GM18505 (cell line): ENCODE measurements at regions not wholly inside any gene's neighbourhood (a gene's known extent, or its start where the extent isn't known, plus 50 kb on each side); places are given as distances from the start of the nearest gene placed in this dataset.

Experiments
- ATAC-seq: cut with Tn5 transposase; IDR thresholded peaks from one replicate; pipeline ENCODE4 v1.9.1; 2021; ENCODE audit not compliant: unreplicated experiment
- POLR2A ChIP-seq: IDR thresholded peaks from 4 replicates; pipeline ENCODE4 v1.6.1; 2011; ENCODE audit warnings: borderline replicate concordance; ENCODE audit not compliant: insufficient read depth, insufficient read length; ENCODE audit errors: extremely low read depth

DNA sequence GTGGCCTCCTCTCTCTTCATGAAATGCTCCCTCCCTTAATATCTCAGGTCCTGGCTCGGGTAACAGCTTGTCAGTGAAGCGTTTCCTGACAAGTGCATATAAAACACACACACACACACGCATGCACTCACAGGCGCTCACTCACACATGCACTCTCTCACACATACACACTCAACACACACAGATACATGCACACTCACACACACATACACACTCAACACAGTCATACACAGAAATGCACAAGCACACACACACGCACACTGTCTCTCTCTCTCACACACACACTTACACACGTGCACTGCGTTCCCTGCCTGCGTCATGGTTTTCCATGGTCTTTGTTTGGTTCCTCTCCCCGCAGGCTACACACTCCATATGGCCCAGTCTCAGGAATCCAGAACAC, 344.1 kb downstream of the UQCRFS1 start:
- no peak for ATAC-seq
- no peak for TF ChIP-seq POLR2A

DNA sequence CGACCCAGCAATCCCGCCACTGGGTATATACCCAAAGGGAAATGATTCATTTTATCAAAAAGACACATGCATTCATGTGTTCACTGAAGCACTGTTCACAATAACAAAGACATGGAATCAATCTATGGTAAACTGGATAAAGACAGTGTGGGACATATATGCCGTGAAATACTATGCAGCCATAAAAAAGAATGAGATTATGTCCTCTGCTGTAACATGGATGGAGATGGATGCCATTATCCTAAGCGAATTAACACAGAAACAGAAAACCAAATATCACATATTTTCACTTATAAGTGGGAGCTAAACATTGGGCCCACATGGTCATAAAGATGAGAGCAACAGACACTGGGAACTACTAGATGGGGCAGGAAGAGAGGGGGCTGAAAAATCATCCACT, 345.0 kb downstream of the UQCRFS1 start:
- no peak for ATAC-seq

DNA sequence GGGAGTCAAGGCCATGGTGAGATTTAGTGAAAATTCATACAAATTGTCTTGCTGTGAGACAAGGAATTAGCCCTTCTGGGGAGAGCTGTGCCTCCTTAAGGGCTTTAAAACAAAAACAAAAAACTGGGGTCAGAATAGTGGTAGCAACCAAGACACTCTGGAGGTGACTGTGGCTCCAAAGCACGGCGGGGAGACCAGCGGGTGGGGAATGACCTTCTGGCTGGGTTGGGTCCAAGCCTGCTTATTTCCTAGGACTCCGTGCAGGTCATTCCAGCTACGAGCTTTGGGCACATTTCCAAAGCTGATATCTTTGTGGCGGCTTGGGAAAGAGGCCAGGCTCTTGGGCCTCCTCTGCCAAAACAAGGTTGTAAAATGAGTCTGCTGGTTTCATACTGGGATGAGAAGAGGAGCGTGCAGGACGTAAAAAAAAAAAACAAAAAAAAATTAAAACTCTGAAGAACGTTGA, 348.3 kb downstream of the UQCRFS1 start:
- no peak for ATAC-seq
- no peak for TF ChIP-seq POLR2A

More for the DNA sequence above, 345.0 kb downstream of the UQCRFS1 start:
- TF ChIP-seq POLR2A: no peak

DNA sequence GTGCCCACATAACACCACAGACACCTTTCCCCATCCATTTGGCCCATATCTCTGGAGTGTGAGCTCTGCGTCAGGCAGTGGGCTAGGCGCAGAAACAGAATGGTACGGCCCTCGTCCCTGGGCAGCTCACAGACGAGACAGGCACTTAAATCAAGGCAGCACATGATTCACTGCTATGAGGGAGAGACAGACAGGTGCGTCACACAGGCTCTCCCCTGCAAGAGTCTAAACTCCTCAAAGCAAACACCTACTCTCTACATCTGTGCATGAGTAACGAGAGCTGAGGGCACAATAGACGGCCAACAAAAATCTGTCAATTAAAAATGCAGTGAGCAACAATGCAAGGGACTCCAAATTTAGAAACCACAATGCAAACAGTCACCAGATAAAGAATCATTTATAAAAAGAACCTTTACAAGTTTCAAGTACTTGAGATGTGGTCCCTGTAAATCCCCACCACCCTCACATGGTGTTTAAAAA, 348.9 kb downstream of the UQCRFS1 start:
- TF ChIP-seq POLR2A: no peak
- ATAC-seq: no peak

DNA sequence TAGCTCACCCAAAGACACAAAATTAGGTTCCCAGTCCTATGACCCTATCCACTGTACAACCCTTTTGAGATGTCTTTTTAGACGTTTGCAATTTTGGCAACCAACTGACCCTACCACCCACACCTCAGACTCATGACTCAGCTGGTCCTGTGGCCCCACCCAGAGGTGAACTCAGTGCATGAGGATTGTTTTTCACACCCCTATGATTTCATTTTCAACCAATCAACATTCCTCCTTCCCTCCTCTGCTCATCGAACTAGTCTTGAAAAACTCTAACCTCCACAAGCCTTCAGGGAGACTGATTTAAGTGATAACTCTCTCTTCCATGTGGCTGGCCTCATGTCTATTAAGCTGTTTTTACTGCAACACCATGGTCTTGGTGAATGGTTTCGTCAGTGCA, 350.7 kb downstream of the UQCRFS1 start:
- no peak for TF ChIP-seq POLR2A
- ATAC-seq: no peak

DNA sequence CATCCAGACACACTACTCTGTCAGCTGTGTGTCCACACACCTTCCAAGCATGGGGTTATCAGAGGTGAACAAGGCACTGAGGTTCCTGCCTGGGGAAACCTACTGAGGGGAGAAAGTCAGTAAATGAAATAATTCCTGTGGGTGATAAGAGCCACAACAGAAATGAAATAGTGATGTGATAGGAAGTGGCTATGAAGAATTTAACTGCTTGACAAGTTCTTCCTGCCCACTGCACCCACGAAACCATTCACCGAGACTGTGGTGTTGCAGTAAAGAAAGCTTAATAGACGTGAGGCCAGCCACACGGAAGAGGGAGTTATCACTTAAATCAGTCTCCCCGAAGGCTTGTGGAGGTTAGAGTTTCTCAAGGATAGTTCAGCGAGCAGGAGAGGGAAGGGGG, 353.1 kb downstream of the UQCRFS1 start:
- no peak for TF ChIP-seq POLR2A
- ATAC-seq: no peak

DNA sequence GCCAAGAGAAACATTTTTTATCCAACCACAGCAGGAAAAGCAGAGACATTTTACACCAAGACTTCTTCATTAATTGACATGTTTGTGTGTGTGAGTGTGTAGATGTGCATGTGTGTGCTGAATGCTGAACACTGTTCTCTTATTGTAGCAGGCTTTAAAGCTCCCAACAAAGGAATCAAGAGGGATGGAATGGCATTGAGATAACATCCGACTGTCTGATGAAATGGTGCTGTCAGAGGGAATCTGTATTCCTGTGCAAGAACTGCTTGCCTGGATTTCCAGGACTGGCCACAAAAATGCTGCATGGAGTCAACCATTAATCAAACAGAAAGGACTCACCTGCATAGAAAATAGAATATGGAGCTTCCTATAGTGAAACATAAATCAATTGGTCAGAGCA, 354.0 kb downstream of the UQCRFS1 start:
- no peak for TF ChIP-seq POLR2A
- ATAC-seq: no peak

DNA sequence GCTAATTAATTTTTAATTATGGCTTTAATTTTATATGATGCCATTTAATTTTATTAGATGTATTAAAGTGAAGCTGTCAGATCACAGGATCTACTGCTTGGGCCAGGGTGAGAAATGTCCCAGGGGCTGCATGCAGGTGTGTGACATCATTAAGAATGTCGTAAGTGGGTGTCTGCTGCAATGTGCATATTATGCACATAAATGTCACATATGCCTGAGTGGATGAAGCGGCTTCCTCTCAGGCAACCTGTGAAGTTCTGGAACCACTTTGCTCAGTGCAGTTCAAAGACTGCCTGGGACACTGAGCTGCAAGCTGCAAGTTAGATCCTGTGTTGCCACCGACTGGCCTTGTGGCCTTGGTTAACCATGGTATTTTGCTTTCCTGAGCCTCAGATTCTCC, 355.0 kb downstream of the UQCRFS1 start:
- ATAC-seq: no peak
- TF ChIP-seq POLR2A: no peak

DNA sequence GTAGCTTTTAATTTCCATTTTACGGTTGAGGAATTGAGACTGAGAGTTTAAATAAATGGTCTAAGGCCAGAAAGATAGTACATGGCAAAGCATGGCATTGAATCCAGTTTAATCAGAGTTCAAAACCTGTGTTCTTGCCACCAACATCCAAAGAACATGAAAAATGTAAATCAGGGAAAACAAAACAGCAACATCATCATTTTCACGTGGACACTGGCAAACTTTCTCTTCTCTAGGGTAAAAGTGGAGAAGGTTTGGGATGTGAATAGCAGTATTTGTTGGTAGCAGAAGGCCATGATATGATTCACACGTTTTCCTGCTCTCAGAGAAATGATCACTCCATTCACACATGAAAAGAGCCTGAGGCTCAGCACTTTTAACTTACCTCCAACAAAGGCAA, 357.7 kb downstream of the UQCRFS1 start:
- no peak for ATAC-seq
- TF ChIP-seq POLR2A: no peak

DNA sequence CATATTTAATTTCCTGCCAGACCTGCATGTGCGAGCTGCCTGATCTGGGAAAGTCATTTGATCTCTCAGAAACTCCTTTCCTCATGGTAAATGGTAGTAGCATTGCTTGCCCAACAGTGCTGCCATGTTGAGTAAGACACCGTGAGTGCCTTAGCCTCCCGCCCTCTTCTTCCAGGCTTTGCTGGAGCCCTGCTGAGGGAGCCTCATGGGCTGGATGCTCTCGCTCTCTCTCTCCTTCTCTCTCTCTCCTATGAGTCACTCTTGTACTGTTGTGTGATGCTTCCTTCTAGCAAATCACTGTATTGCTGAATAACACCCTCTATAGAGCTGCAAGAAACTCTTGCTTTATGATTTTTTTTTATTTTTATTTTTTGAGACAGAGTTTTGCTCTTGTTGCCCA, 365.5 kb downstream of the UQCRFS1 start:
- no peak for TF ChIP-seq POLR2A
- ATAC-seq: no peak

DNA sequence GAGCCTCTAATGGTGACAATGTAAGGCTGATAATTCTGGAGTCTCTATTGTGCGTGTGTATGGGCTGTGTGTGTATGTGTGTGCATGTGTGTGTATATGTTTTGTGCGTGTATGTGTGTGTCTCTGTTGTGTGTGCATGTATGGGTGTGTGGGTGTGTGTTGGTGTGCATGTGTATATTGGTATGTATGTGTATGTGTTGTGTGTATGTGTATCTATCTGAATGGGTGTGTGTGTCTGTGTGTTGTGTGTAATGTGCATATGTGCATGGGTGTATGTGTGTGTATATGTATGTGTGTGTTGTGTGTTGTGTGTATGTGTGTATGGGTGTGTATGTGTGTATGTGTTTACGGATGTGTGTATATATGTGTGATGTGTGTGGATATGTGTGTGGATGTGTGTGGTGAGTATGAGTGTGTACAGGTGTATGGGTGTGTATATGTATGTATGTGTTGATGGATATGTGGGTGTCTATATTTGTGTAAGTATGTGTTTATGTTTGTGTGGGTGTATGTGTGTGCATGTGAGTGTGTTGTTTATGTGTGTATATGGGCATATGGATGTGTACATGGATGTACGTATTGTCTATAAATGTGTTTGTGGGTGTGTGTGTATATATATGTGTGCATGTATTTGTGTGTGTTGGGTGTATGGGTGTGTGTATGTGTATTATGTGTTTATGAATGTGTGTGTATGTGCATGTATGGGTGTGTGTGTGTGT, 366.7 kb downstream of the UQCRFS1 start:
- TF ChIP-seq POLR2A: no peak
- ATAC-seq: no peak

DNA sequence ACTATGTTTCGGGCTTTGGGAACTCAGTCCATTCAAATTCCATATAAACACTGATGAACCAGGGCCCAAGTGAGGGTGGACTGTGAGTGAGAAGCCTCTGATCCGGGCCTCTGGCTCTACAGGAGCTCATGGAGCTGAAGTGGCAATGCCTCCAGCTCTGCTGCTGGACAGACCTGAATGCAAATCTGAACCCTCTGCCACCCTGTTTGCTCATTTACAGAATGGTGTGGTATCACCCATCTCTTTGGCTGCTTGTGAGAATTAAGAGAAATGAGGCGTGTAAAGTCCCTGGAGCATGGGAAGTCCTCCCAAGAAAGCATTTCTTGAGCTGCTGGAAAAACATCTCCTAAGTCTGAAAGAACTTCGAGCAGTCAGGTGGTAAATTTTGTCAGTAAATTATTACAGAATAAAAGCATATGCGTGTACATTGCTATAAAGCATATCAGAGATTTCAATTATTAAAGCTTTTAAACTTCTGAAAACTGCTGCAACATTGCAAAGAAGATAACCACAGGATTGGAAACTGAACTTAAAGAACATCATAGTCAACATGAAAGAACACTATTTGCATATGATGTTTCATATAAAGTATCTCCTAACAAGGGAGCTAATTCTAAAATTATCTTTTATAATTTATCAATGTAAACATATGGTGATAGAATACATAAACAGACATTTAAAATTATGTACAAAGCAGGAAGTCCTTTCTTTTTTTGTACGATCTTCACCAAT, 369.0 kb downstream of the UQCRFS1 start:
- no peak for ATAC-seq
- TF ChIP-seq POLR2A: no peak

DNA sequence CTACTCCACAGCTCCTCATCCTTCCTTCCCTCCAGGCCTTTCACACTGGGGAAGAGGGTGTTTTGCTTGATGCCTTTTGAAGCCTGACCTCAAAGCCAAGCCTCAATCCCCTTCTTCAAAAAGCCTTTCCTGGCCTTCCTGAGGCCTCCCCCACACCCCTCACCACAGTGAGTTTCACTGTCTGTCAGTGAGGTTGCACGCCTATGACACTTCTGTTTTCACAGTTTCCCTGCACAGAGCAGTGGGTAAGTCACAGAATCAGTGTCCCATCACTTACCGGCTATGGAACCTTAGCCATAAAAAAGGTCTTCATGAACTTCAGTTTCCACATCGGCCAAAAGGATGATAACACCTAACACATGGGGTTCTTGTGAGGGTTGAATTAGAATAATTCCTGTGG, 371.4 kb downstream of the UQCRFS1 start:
- no peak for TF ChIP-seq POLR2A

DNA sequence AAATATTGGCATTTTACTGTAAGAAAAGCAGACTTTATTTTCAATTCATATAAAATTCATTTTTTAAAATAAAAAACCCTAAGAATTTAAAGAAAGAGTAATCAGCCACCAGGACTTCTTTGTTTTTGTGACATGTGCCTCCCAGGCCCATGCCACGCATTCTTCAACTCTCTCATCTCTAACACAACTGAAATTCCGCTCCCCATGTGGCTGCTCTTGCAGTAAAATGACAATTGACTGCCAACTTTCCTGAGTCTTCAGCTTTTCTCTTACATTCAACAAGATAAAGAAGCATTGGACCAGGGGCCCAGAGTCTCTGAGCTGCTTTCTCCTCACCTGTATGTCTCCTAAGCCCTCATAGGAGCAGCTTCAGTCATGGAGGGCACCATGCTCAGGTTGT, 372.1 kb downstream of the UQCRFS1 start:
- no peak for TF ChIP-seq POLR2A
- ATAC-seq: no peak

More for the DNA sequence above, 371.4 kb downstream of the UQCRFS1 start:
- no peak for ATAC-seq
